Mesenchymal stem cell (in vitro differentiated cells and primary cell): ENCODE measurements at regions not wholly inside any gene's neighbourhood (a gene's known extent, or its start where the extent isn't known, plus 50 kb on each side); places are given as distances from the start of the nearest gene placed in this dataset.

Source experiments
- DNase-seq: peaks from one replicate; pipeline ENCODE4 v3.0.0-alpha.2; 2013
- H2AFZ ChIP-seq: one replicate; pipeline ENCODE4 v1.6.1; 2013; ENCODE audit warnings: low read depth, mild to moderate bottlenecking, control low read depth, inconsistent platforms, low read length, moderate library complexity
- H2AK5ac ChIP-seq: 2 replicates; pipeline ENCODE4 v1.6.1; 2013; ENCODE audit warnings: low read length, moderate library complexity, mild to moderate bottlenecking, inconsistent platforms; ENCODE audit not compliant: severe bottlenecking
- H2BK120ac ChIP-seq: one replicate; pipeline ENCODE4 v1.6.1; 2013; ENCODE audit warnings: low read depth, mild to moderate bottlenecking, inconsistent platforms, low read length, moderate library complexity
- H2BK12ac ChIP-seq, 2 experiments: one replicate each; pipeline ENCODE4 v1.6.1; 2013; ENCODE audit warnings: inconsistent platforms in 2 of 2, low read length in 2 of 2, mild to moderate bottlenecking in 2 of 2, moderate library complexity in 2 of 2, control low read depth in 1 of 2
- H2BK15ac ChIP-seq: one replicate; pipeline ENCODE4 v1.6.1; 2013; ENCODE audit warnings: mild to moderate bottlenecking, low read depth, inconsistent platforms; ENCODE audit not compliant: poor library complexity, severe bottlenecking
- H2BK5ac ChIP-seq: 2 replicates; pipeline ENCODE4 v1.6.1; 2013; ENCODE audit warnings: low read depth, mild to moderate bottlenecking, low read length, control low read depth, inconsistent platforms; ENCODE audit not compliant: poor library complexity, severe bottlenecking
- H3K14ac ChIP-seq, 2 experiments: one replicate each; pipeline ENCODE4 v1.6.1; 2013; ENCODE audit warnings: inconsistent platforms in 2 of 2, low read length in 2 of 2, control low read depth in 1 of 2, mild to moderate bottlenecking in 1 of 2, moderate library complexity in 1 of 2
- H3K18ac ChIP-seq, 2 experiments: one replicate each; pipeline ENCODE4 v1.6.1; 2013; ENCODE audit warnings: inconsistent platforms in 2 of 2, low read length in 2 of 2, control low read depth in 1 of 2, low read depth in 1 of 2, mild to moderate bottlenecking in 1 of 2
- H3K23ac ChIP-seq, 2 experiments: one replicate each; pipeline ENCODE4 v1.6.1; 2013; ENCODE audit warnings: inconsistent platforms in 2 of 2, low read length in 2 of 2, mild to moderate bottlenecking in 2 of 2, moderate library complexity in 2 of 2, control low read depth in 1 of 2
- H3K27ac ChIP-seq: 2 replicates; pipeline ENCODE4 v1.5.1; 2013; ENCODE audit warnings: mild to moderate bottlenecking, moderate library complexity, low read length, control low read depth, inconsistent platforms; ENCODE audit not compliant: poor library complexity, severe bottlenecking
- H3K27me3 ChIP-seq, 2 experiments: 2 replicates each; pipeline versions ENCODE4 v1.6.1 to v1.7.0; 2013; ENCODE audit warnings: low read length in 2 of 2, mild to moderate bottlenecking in 2 of 2, moderate library complexity in 2 of 2, control low read depth in 1 of 2, inconsistent platforms in 1 of 2; ENCODE audit not compliant: control insufficient read depth in 1 of 2, insufficient read depth in 1 of 2
- H3K36me3 ChIP-seq, 2 experiments: 2 replicates each; pipeline versions ENCODE4 v1.6.1 to v1.7.0; 2013; ENCODE audit warnings: low read length in 2 of 2, control low read depth in 1 of 2, inconsistent platforms in 1 of 2, low read depth in 1 of 2, mild to moderate bottlenecking in 1 of 2; ENCODE audit not compliant: insufficient read depth in 2 of 2, control insufficient read depth in 1 of 2
- H3K4ac ChIP-seq, 2 experiments: one replicate each; pipeline ENCODE4 v1.6.1; 2013; ENCODE audit warnings: inconsistent platforms in 2 of 2, low read length in 2 of 2, mild to moderate bottlenecking in 2 of 2, moderate library complexity in 2 of 2, control low read depth in 1 of 2, low read depth in 1 of 2
- H3K4me1 ChIP-seq: 2 replicates; pipeline ENCODE4 v1.6.1; 2013; ENCODE audit warnings: low read depth, low read length, control low read depth; ENCODE audit not compliant: control insufficient read depth, insufficient read depth
- H3K4me2 ChIP-seq: 2 replicates; pipeline ENCODE4 v1.6.1; 2013; ENCODE audit warnings: low read length, mild to moderate bottlenecking, inconsistent platforms; ENCODE audit not compliant: poor library complexity, severe bottlenecking
- H3K4me3 ChIP-seq, 2 experiments: 2 replicates each; pipeline versions ENCODE4 v1.5.1 to v1.7.0; 2013; ENCODE audit warnings: low read length in 2 of 2, mild to moderate bottlenecking in 2 of 2, control low read depth in 1 of 2, low read depth in 1 of 2; ENCODE audit not compliant: insufficient read depth in 1 of 2
- H3K79me1 ChIP-seq: replicated peaks from 2 replicates; pipeline ENCODE4 v1.6.1; 2013; ENCODE audit warnings: mild to moderate bottlenecking, control low read depth, low read length, inconsistent platforms; ENCODE audit not compliant: poor library complexity, severe bottlenecking
- H3K9ac ChIP-seq: 2 replicates; pipeline ENCODE4 v1.7.0; 2013; ENCODE audit warnings: mild to moderate bottlenecking, low read length, moderate library complexity
- H3K9me3 ChIP-seq: 2 replicates; pipeline ENCODE4 v1.7.0; 2013; ENCODE audit warnings: mild to moderate bottlenecking, low read length; ENCODE audit not compliant: control insufficient read depth
- H4K8ac ChIP-seq: one replicate; pipeline ENCODE4 v1.6.1; 2013; ENCODE audit warnings: inconsistent platforms, mild to moderate bottlenecking, low read length, moderate library complexity
- H4K91ac ChIP-seq: one replicate; pipeline ENCODE4 v1.6.1; 2013; ENCODE audit warnings: mild to moderate bottlenecking, low read length, inconsistent platforms
- WGBS: methylation state at CpG from one replicate; pipeline ENCODE4 v1.1.7; 2013; ENCODE audit warnings: mixed read lengths; 5-methylcytosine and 5-hydroxymethylcytosine counted together

- Histone ChIP-seq H4K91ac (no peak overlapping the region), H2BK5ac (no peak overlapping the region), H3K79me1 (no peaks in the 10 kb centered on the region), H3K27ac (no peak overlapping the region), H4K8ac (no peak overlapping the region), H3K18ac (no peak overlapping the region), H3K14ac (no peak overlapping the region), H3K9ac (no peak overlapping the region), H3K4ac (no peak overlapping the region), H3K23ac (no peak overlapping the region), H2BK15ac (no peak overlapping the region), H3K4me1 (no peaks in the 10 kb centered on the region), H2BK120ac (no peak overlapping the region), H3K4me2 (no peak overlapping the region), H3K27me3 (no peaks in the 10 kb centered on the region), H3K4me3 (no peak overlapping the region), H2AFZ (no peak overlapping the region), H3K9me3 (peaks cover 10% of the 10 kb centered on the region), H3K36me3 (no peaks in the 10 kb centered on the region), H2AK5ac (no peak overlapping the region), H2BK12ac (no peak overlapping the region)
- no peak for DNase-seq
- 74% methylated on average over 2 of the region's 2 CpGs for WGBS
These were observed 155.2 kb upstream of the TPK1 start for GRCh38 chr7:144991041-144991440.

GRCh38 chr7:144987686-144988085, 151.8 kb upstream of the TPK1 start:
- H3K27me3 ChIP-seq: no peaks in the 10 kb centered on the region
- H2BK15ac ChIP-seq: no peak overlapping the region
- no CpG with 5 or more reads among the region's 1 CpG for WGBS
- DNase-seq: no peak
- H3K18ac ChIP-seq: no peak overlapping the region
- no peak overlapping the region for H3K4ac ChIP-seq
- no peaks in the 10 kb centered on the region for H3K36me3 ChIP-seq
- H2BK5ac ChIP-seq: no peak overlapping the region
- H4K8ac ChIP-seq: no peak overlapping the region
- H3K27ac ChIP-seq: no peak overlapping the region
- peaks cover 2% of the 10 kb centered on the region for H3K9me3 ChIP-seq
- no peak overlapping the region for H3K4me3 ChIP-seq
- H3K14ac ChIP-seq: no peak overlapping the region
- H3K9ac ChIP-seq: no peak overlapping the region
- no peak overlapping the region for H4K91ac ChIP-seq
- H2AFZ ChIP-seq: no peak overlapping the region
- no peak overlapping the region for H2BK120ac ChIP-seq
- H2BK12ac ChIP-seq: no peak overlapping the region
- H3K79me1 ChIP-seq: no peaks in the 10 kb centered on the region
- H3K4me2 ChIP-seq: no peak overlapping the region
- no peaks in the 10 kb centered on the region for H3K4me1 ChIP-seq
- no peak overlapping the region for H3K23ac ChIP-seq
- H2AK5ac ChIP-seq: no peak overlapping the region

- H3K9ac ChIP-seq: no peak overlapping the region
- no peak overlapping the region for H3K27ac ChIP-seq
- no peaks in the 10 kb centered on the region for H3K79me1 ChIP-seq
- no peak overlapping the region for H2BK12ac ChIP-seq
- no peaks in the 10 kb centered on the region for H3K36me3 ChIP-seq
- H3K18ac ChIP-seq: no peak overlapping the region
- H2BK5ac ChIP-seq: no peak overlapping the region
- no CpG with 5 or more reads among the region's 1 CpG for WGBS
- no peak overlapping the region for H2BK120ac ChIP-seq
- H2AFZ ChIP-seq: no peak overlapping the region
- no peak for DNase-seq
- H3K14ac ChIP-seq: no peak overlapping the region
- H3K4me2 ChIP-seq: no peak overlapping the region
- H3K23ac ChIP-seq: no peak overlapping the region
- no peak overlapping the region for H2BK15ac ChIP-seq
- H4K91ac ChIP-seq: no peak overlapping the region
- no peaks in the 10 kb centered on the region for H3K27me3 ChIP-seq
- no peak overlapping the region for H4K8ac ChIP-seq
- H3K9me3 ChIP-seq: peaks cover 3% of the 10 kb centered on the region
- H3K4ac ChIP-seq: no peak overlapping the region
- H3K4me3 ChIP-seq: no peak overlapping the region
- no peaks in the 10 kb centered on the region for H3K4me1 ChIP-seq
- no peak overlapping the region for H2AK5ac ChIP-seq
These were observed 146.3 kb upstream of the TPK1 start for GRCh38 chr7:144982133-144982532.

- Histone ChIP-seq H3K9me3 (peaks cover 5% of the 10 kb centered on the region), H2BK15ac (no peak overlapping the region), H3K4ac (no peak overlapping the region), H3K27me3 (no peaks in the 10 kb centered on the region), H2AFZ (no peak overlapping the region), H3K23ac (no peak overlapping the region), H3K4me1 (no peaks in the 10 kb centered on the region), H3K79me1 (no peaks in the 10 kb centered on the region), H3K4me3 (no peak overlapping the region), H3K14ac (no peak overlapping the region), H3K27ac (no peak overlapping the region), H3K18ac (no peak overlapping the region), H3K9ac (no peak overlapping the region), H2BK120ac (no peak overlapping the region), H4K91ac (no peak overlapping the region), H3K4me2 (no peak overlapping the region), H2BK5ac (no peak overlapping the region), H2AK5ac (no peak overlapping the region), H2BK12ac (no peak overlapping the region), H3K36me3 (no peaks in the 10 kb centered on the region), H4K8ac (no peak overlapping the region)
- DNase-seq: no peak
- WGBS: 82% methylated on average over 3 of the region's 4 CpGs
These were observed 140.0 kb upstream of the TPK1 start for GRCh38 chr7:144975882-144976281.
